DMS79 treated with DMSO at 0.1 percent for 48 hours (cell line): ENCODE measurements at regions not wholly inside any gene's neighbourhood (a gene's known extent, or its start where the extent isn't known, plus 50 kb on each side); places are given as distances from the start of the nearest gene placed in this dataset.
"Not testable (repeated sequence)": the region's sequence is repeated elsewhere in the genome, so short reads cannot be mapped to it uniquely, and the experiment has no call there.

Source experiments
- DNase-seq: peaks from one replicate; lab custom pipeline; 2025; lab: John Stamatoyannopoulos, UW

- no peak for DNase-seq
These were observed 115.0 kb downstream of the DACT1 start for GRCh38 chr14:58752771-58753201.

DNA sequence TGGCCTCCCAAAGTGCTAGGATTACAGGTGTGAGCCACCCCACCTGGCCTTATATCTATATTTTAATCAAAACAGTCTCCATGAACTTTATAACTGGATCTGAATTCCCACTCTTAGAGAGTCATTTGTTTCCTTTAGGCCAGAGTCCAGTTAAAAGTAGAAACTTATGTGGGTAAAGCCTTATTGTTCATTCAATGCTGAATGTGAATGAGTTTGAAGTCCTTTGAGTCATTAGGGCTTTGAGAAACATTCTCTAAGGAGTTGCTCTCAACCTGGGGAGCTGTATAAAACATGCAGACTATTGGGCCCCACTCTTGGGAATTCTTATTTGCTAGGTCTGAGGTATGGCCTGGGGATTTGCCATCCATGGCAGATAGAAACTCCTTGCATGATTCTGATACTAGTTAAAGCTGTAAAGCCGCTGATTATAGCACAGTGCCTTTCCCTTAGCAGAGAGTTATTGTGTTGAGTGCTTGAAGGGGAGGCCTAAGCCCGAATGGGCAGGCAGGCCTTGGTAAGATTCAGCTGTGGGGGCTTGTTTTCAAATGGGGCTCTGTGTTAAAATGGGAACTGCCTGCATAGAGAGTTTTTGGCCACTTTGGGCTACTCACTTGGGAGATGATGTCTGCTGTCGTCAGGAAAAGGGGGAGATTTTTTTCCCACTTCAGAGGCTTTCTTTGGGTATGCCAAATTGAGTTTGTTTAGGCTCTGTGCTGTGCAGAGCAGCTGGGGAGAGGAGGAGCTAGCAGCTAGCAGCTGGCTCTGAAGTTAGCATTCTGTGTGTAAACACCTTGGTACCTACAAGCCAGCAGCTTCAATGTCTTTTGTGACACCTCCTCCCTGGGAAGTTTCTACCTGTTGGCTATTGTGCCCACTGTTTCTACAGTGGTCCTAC is 117.5 kb downstream of the DACT1 start:
- peak; percentile 87 for DNase-seq

- DNase-seq: no peak
These were observed 122.4 kb downstream of the DACT1 start for GRCh38 chr14:58760121-58760520.

DNA sequence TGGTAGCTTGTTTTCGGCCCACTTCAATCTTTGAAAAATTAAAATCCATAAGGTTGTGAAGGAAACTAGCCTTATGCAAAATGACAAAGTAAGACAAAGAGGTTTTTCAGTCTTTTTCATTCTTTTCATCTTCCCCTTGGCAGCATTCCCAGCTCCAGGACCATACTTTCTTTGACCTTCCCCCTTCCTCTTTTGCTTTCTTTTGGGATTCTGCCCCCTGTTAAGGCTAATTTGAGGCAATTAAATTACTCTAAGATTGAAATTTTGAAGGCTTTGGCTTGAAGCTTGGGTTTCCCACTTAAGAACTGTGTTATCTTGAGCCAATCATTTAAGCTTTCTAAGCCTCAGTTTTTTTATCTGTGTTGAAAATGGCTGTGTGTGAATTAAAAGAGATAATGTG is 124.9 kb downstream of the DACT1 start:
- no peak for DNase-seq

DNA sequence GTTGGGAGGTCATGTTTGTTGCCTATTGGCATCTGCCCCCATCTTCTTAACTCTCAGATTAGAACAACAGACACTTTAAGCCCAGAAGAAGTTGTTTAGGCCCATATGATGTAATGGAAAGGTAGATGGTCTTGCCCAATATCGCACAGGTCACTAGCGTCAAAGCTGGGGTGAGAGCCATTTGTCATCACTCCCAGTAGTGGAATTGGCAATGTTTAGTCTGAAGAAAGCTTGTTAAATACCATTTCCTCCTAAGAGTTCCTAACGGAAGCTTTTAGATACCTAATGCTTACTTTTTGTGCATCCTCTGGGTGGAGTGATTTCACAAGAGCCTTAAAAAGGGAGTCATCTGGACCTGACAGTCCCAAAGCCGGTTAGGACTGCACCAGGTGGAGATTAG is 125.4 kb downstream of the DACT1 start:
- DNase-seq: no peak

- DNase-seq: no peak
These were observed 127.7 kb downstream of the DACT1 start for GRCh38 chr14:58765418-58765831.

GRCh38 chr14:58765843-58766242 is 128.1 kb downstream of the DACT1 start:
- no peak for DNase-seq

DNA sequence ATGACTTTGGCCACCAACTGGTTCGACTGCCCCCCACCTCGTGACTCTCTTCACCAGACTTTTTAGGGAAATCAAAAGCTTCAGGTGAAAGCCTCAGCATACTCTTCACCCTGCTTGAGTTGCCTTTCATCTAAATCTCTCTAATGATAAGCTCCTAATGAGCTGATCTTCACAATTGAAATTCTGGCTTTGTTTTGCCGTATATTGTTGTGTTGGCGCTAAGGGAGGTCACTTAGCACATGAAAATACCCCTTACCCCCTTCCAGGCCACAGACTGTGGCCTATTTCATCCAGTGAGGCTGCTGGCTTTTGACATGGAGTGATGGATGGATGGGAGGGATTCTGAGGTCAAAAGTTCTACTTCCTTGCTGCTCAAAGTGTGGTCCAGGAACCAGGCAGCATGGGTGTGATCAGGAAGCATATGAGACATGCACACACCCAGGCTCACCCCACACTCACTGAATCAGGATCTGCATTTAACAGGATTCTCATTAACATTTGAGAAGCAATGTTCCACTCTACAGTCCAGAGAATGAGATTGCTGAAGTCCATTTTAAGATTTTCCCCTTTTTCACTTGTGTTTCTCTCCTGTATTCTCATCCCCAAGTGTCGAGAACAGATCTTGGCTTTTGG is 131.4 kb downstream of the DACT1 start:
- DNase-seq: no peak

- DNase-seq: no peak
These were observed 132.0 kb downstream of the DACT1 start for GRCh38 chr14:58769771-58770170.

- no peak for DNase-seq
These were observed 132.8 kb downstream of the DACT1 start for GRCh38 chr14:58770491-58770982.

DNA sequence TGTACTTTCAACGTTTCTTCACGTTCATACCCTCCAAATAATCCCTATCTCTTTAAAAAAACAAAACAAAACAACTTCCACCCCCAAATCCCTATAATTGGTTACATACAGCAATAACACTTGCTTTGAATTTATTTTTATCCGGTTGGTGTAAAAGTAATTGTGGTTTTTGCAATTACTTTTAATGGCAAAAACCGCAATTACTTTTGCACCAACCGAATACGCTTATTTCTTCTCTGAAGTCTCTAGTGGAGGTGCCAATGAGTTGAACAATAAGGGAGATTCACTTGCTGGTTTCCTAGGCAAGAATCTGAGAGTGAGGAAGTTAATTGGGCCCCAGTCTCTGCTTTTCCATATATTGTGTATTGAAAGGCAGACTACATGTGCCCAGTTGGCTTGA is 133.3 kb downstream of the DACT1 start:
- DNase-seq: no peak

GRCh38 chr14:58772116-58772515 is 134.4 kb downstream of the DACT1 start:
- DNase-seq: no peak

- DNase-seq: no peak
These were observed 135.2 kb downstream of the DACT1 start for GRCh38 chr14:58772794-58773620.

DNA sequence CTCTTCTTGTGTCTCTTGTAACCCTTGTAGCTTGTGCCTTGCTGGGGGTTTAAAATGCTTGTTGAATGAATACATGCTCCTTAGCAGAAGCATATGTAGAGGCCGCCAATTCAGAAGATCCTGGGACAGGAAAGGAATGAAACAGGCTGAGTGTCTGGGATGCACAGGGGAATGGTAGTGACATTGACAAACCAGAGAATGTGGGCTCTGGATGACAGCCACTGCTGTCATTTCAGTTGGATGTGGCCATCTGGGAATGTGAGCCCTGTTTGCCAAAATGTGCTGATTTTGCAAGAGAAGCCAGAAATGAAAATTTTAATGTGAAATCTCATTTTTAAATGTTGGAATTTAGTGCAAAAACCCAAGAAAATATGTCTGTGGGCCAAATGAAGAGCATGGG is 136.8 kb downstream of the DACT1 start:
- no peak for DNase-seq

- DNase-seq: not testable (repeated sequence)
These were observed 137.4 kb downstream of the DACT1 start for GRCh38 chr14:58775130-58775529.

DNA sequence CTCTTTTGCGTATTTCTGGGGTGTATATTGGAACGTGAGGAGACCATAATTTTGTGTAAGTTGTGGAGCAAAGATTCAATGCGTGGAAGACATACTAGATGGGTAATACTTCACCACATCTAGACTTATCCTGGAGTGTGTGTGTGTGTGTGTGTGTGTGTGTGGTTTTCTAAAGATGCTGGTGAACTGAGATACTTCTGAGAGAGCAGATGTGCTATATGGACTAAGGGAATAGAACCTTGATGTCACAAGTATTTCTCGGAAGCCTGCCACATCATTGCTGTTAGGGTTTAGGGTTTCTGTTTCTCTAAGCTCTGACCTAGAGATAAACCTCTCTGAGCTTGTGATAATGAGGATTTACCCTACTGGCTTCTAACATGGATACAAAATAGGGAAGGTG is 138.8 kb downstream of the DACT1 start:
- no peak for DNase-seq

GRCh38 chr14:58777541-58777979 is 139.8 kb downstream of the DACT1 start:
- DNase-seq: no peak

GRCh38 chr14:58778202-58778601 is 140.4 kb downstream of the DACT1 start:
- no peak for DNase-seq

GRCh38 chr14:58779376-58779775 is 141.6 kb downstream of the DACT1 start:
- DNase-seq: no peak

DNA sequence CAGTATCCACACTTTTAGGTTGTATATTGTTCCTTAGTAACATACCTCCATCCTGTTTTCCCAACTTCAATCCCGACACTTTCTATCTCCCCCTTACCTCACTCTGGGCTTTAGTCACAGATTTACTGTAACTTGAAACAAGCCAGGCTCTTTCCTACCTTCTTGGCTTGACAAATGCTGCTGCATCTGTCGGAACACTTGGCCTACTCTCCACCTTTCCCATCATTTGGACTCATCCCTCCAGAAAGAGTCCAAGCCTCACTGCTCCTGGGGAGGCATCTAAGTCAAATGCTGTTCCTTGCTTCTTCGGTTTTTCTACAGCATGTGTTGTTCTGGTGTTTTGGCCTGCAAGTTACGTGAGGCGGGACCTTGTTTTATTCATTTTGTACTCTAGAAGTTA is 142.4 kb downstream of the DACT1 start:
- no peak for DNase-seq

DNA sequence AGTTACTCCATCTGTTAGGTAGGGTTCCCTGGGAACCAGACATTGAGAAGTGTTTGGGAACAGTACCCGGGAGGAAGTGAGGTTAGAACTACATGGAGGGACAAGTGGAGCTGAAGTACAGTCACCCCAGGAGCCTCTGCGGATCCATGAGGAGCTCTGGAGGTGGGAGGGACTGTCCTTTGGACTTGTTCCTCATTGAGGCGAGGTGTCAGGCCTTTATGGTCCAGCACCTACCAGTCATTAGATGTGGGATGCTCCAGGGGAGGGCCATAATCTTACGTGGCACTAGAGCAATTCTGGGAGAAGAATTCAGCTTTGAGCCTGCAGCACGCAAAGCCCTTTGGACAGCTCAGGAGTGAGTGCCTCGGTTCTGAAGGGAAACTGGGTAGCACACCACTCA is 142.8 kb downstream of the DACT1 start:
- DNase-seq: no peak

DNA sequence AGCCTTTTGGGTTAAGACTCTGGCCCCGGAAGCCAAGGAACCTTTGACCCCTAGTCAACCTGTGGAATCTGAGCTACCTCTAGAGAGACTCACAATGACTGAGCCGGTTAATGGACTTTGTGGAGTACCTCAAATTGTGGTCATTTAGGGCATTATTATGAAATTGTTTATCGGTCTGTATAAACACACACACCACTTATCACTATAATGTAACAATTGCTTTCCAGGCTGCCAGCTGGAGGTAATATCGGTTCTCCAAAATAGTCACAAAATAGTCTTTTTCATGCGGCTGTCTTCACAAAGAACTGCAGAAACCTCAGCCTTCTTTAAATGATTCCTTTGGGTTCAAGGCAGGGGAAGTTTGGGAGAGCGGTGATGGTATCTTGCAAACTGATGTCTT is 144.2 kb downstream of the DACT1 start:
- no peak for DNase-seq
